ENCODE measurements at regions not wholly inside any gene's neighbourhood (a gene's known extent, or its start where the extent isn't known, plus 50 kb on each side); places are given as distances from the start of the nearest gene placed in this dataset.

DNA sequence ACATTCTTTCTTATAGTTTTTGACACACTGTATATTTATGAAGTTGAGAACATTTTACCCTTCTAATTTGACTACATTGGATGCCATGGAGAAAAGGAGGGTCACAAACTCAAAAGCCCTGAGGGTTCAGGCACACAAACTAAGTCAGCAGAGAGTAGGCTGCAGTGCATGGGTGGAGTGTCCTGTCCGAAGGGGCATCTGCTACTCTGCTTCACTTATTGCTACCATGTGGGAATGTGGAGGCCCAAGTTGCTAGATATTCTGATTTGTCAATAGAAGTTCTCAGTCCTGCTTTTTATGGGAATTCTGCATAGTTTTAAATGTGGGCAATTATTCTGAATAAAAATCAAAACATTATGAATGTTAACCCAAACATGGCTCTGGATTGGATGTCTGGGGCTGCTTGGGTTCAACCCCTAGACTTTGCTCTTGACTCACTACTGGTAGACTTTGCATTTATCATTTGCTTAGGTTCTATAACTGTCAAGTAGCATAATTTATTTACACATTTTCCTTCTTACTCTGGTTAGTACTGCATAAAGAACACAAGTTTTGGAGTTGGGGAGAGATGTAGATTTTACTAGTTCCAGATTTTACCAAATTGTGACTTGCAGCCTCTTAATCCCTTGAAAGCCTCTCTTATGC, 255.1 kb downstream of the SPRY1 start:
- TF ChIP-seq, protein P1, sequence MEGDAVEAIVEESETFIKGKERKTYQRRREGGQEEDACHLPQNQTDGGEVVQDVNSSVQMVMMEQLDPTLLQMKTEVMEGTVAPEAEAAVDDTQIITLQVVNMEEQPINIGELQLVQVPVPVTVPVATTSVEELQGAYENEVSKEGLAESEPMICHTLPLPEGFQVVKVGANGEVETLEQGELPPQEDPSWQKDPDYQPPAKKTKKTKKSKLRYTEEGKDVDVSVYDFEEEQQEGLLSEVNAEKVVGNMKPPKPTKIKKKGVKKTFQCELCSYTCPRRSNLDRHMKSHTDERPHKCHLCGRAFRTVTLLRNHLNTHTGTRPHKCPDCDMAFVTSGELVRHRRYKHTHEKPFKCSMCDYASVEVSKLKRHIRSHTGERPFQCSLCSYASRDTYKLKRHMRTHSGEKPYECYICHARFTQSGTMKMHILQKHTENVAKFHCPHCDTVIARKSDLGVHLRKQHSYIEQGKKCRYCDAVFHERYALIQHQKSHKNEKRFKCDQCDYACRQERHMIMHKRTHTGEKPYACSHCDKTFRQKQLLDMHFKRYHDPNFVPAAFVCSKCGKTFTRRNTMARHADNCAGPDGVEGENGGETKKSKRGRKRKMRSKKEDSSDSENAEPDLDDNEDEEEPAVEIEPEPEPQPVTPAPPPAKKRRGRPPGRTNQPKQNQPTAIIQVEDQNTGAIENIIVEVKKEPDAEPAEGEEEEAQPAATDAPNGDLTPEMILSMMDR (IDR thresholded peaks at IDR 0.05) = no peak
- TF ChIP-seq ZFX (IDR thresholded peaks at IDR 0.05; ENCODE audit: borderline replicate concordance) = no peak

Measured in 22Rv1 (cell line).